Keratinocyte (primary cell): ENCODE measurements at regions not wholly inside any gene's neighbourhood (a gene's known extent, or its start where the extent isn't known, plus 50 kb on each side); places are given as distances from the start of the nearest gene placed in this dataset.

Experiments
- DNase-seq: peaks from one replicate; pipeline ENCODE4 v3.0.0-alpha.2; 2011; ENCODE audit warnings: low read depth, missing footprints, low spot score
- FAIRE-seq: peaks from 2 replicates; lab custom pipeline; 2011; peaks lifted over from hg19 to GRCh38; lab: Jason Lieb, UNC
- H2AFZ ChIP-seq: 2 replicates; pipeline ENCODE4 v1.6.0; 2012; ENCODE audit warnings: low read length, control low read depth, inconsistent platforms; ENCODE audit not compliant: control insufficient read depth
- H3K27ac ChIP-seq: 2 replicates; pipeline ENCODE4 v1.5.1; 2011; ENCODE audit warnings: low read length; ENCODE audit not compliant: control insufficient read depth, insufficient read depth
- H3K27me3 ChIP-seq: 3 replicates; pipeline ENCODE4 v1.6.0; 2011; ENCODE audit warnings: low read length; ENCODE audit not compliant: control insufficient read depth, insufficient read depth; ENCODE audit errors: extremely low read depth
- H3K36me3 ChIP-seq, 2 experiments: 2 replicates in 1 of 2; 3 replicates in 1 of 2; pipeline ENCODE4 v1.5.1; 2011; ENCODE audit warnings: low read length in 2 of 2, mild to moderate bottlenecking in 1 of 2; ENCODE audit not compliant: control insufficient read depth in 2 of 2, insufficient read depth in 2 of 2; ENCODE audit errors: extremely low read depth in 1 of 2
- H3K4me1 ChIP-seq: 3 replicates; pipeline ENCODE4 v1.5.1; 2011; ENCODE audit warnings: low read length; ENCODE audit not compliant: control insufficient read depth, insufficient read depth; ENCODE audit errors: extremely low read depth
- H3K4me2 ChIP-seq: 3 replicates; pipeline ENCODE4 v1.6.0; 2011; ENCODE audit warnings: low read depth, low read length; ENCODE audit not compliant: control insufficient read depth, insufficient read depth; ENCODE audit errors: extremely low read depth
- H3K4me3 ChIP-seq, 3 experiments: fragments of 200-600 bp in 1 of 3; sonication (generic) in 1 of 3; 2 replicates in 2 of 3; 3 replicates in 1 of 3; pipeline ENCODE4 v1.5.1; 2011 to 2016; ENCODE audit warnings: low read length in 3 of 3, mild to moderate bottlenecking in 3 of 3, control low read depth in 2 of 3, inconsistent platforms in 1 of 3, low read depth in 1 of 3, mixed read lengths in 1 of 3, mixed run types in 1 of 3, moderate library complexity in 1 of 3; ENCODE audit not compliant: control insufficient read depth in 2 of 3, insufficient read depth in 2 of 3; ENCODE audit errors: extremely low read depth in 1 of 3
- H3K79me2 ChIP-seq: 2 replicates; pipeline ENCODE4 v1.6.0; 2012; ENCODE audit warnings: low read length; ENCODE audit not compliant: control insufficient read depth, insufficient read depth
- H3K9ac ChIP-seq: 3 replicates; pipeline ENCODE4 v1.6.0; 2011; ENCODE audit warnings: low read length; ENCODE audit not compliant: control insufficient read depth, insufficient read depth; ENCODE audit errors: extremely low read depth
- H3K9me1 ChIP-seq: 3 replicates; pipeline ENCODE4 v1.6.0; 2011; ENCODE audit warnings: low read length; ENCODE audit not compliant: control insufficient read depth, insufficient read depth; ENCODE audit errors: extremely low read depth
- H3K9me3 ChIP-seq: 2 replicates; pipeline ENCODE4 v1.5.1; 2012; ENCODE audit warnings: low read depth, low read length; ENCODE audit not compliant: control insufficient read depth
- H4K20me1 ChIP-seq: 3 replicates; pipeline ENCODE4 v1.6.0; 2011; ENCODE audit warnings: low read length; ENCODE audit not compliant: control insufficient read depth, insufficient read depth; ENCODE audit errors: extremely low read depth
- EZH2 ChIP-seq: IDR thresholded peaks from one replicate; pipeline ENCODE4 v1.6.1; 2012; ENCODE audit warnings: inconsistent platforms, mild to moderate bottlenecking, low read length, moderate library complexity
- dilution Hi-C: fragments of 300-500 bp; cut with MboI; formaldehyde crosslinking; loops from one replicate; pipeline ENCODE4 v1.7.0; 2020; ENCODE audit warnings: low sequenced_read_pairs; ENCODE audit not compliant: extremely low pct_ligation_motif_present
- TF ChIP-seq, protein P1 (sequence below), 3 experiments: IDR thresholded peaks in 1 of 3; conservative IDR thresholded peaks in 1 of 3; optimal IDR thresholded peaks in 1 of 3; 2 replicates in 2 of 3; 3 replicates in 1 of 3; pipeline versions ENCODE3 to v1.5.1; 2011; ENCODE audit warnings: low read length in 3 of 3, mild to moderate bottlenecking in 3 of 3, moderate library complexity in 2 of 3, control low read depth in 1 of 3, inconsistent platforms in 1 of 3; ENCODE audit not compliant: insufficient read depth in 2 of 3; ENCODE audit errors: extremely low read depth in 1 of 3

DNA sequence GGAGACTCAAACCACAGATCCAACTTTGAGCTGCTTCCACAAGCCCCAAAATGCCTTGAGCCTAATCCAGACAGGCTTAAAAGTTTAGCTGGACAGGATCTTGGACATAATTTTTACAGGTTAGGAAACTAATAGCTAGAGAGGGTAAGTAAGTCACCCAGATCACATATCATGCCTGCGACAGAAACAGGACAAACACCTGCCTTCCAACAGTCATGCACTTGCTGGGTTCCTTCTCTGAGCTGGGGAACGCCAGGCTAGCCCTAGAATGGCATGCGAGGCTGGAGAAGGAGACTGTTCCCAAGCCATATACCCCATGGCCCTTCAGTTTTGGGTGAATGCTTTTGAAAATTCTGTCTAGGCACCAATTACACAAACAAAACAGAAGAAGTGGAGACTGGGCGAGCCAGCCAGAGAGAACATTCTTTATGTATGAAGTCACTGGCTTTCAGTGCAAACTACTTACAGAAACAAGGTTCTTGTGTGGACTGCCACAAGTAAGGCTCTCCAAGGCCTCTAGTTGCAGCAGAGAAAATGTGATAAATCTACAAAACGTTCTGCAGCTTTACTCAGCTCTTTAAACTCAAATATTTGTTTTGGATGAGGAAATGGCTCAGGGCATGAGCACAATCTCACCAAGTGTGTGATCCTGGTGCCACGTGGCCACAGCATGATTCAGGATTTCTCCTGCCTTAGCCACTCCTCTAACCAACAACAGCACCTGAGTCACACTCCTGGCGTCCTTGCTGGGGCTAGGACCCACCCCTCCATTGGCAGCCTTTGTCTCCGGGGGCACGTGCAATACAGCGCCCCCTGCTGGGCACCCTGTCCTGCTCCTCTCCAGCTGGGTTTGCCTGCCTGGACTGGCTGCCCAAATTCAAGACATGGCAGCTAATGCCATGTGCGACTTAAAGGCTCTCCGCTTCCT, 73.4 kb upstream of the UBL3 start:
- Histone ChIP-seq H3K4me3 (peak overlapping the region in 2 of 3 experiments; percentile 21 to 30), H3K9ac (peak overlapping the region; percentile 44), H3K9me3 (no peaks in the 10 kb centered on the region), H3K27me3 (no peaks in the 10 kb centered on the region), H3K4me1 (peaks cover 44% of the 10 kb centered on the region), H3K79me2 (no peaks in the 10 kb centered on the region), H4K20me1 (no peaks in the 10 kb centered on the region), H3K27ac (peak overlapping the region; percentile 93), H3K4me2 (peak overlapping the region; percentile 86), H3K36me3 (no peaks in the 10 kb centered on the region), H3K9me1 (peaks cover 2% of the 10 kb centered on the region), H2AFZ (peak overlapping the region; percentile 10)
- TF ChIP-seq, protein P1, sequence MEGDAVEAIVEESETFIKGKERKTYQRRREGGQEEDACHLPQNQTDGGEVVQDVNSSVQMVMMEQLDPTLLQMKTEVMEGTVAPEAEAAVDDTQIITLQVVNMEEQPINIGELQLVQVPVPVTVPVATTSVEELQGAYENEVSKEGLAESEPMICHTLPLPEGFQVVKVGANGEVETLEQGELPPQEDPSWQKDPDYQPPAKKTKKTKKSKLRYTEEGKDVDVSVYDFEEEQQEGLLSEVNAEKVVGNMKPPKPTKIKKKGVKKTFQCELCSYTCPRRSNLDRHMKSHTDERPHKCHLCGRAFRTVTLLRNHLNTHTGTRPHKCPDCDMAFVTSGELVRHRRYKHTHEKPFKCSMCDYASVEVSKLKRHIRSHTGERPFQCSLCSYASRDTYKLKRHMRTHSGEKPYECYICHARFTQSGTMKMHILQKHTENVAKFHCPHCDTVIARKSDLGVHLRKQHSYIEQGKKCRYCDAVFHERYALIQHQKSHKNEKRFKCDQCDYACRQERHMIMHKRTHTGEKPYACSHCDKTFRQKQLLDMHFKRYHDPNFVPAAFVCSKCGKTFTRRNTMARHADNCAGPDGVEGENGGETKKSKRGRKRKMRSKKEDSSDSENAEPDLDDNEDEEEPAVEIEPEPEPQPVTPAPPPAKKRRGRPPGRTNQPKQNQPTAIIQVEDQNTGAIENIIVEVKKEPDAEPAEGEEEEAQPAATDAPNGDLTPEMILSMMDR (optimal IDR thresholded peaks at IDR 0.05 in 1 of 3, IDR thresholded peaks at IDR 0.05 in 1 of 3, conservative IDR thresholded peaks at IDR 0.05 in 1 of 3; ENCODE audit: extremely low read depth in 1 of 3, insufficient read depth in 2 of 3, low read length in 3 of 3), result peak; percentile 90 to 99 (median 92)
- no peak for TF ChIP-seq EZH2
- dilution Hi-C loops, result no loop called here
- no peak for DNase-seq
- peak; percentile 63 for FAIRE-seq

DNA sequence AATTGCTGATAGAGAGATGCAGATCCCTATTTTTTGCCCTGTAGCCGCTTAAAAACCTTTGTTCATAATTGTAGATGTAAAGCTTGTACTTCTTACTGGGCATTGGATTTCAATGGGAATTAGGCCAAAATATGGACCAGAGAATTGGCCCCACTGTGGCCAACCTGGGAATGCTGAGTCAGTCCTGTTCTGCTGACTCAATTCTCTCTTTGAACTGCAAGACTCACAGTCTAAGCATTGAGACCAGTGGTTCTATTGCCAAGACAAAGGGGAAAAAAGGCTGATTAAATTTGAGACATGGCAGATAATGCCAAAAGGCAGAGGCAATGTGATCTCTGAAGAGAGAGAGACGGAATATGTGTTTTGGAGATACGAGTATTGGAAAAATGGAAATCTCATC, 72.5 kb upstream of the UBL3 start:
- Histone ChIP-seq H3K27ac (peak overlapping the region; percentile 93), H3K4me3 (no peak overlapping the region), H3K27me3 (no peaks in the 10 kb centered on the region), H3K4me2 (peak overlapping the region; percentile 86), H3K79me2 (no peaks in the 10 kb centered on the region), H4K20me1 (no peaks in the 10 kb centered on the region), H3K36me3 (no peaks in the 10 kb centered on the region), H2AFZ (no peak overlapping the region), H3K9me1 (peaks cover 2% of the 10 kb centered on the region), H3K4me1 (peaks cover 51% of the 10 kb centered on the region), H3K9ac (no peak overlapping the region), H3K9me3 (no peaks in the 10 kb centered on the region)
- FAIRE-seq (no peak), DNase-seq (no peak)
- dilution Hi-C loops, result no loop called here
- TF ChIP-seq EZH2, result no peak
- TF ChIP-seq, protein P1 (optimal IDR thresholded peaks at IDR 0.05 in 1 of 3, IDR thresholded peaks at IDR 0.05 in 1 of 3, conservative IDR thresholded peaks at IDR 0.05 in 1 of 3; ENCODE audit: extremely low read depth in 1 of 3, insufficient read depth in 2 of 3, low read length in 3 of 3), result no peak
